Heart left ventricle (tissue), 13 donors: ENCODE measurements at regions not wholly inside any gene's neighbourhood (a gene's known extent, or its start where the extent isn't known, plus 50 kb on each side); places are given as distances from the start of the nearest gene placed in this dataset.

Experiments
- POLR2A ChIP-seq, 2 donors: fragments of 450-650 bp; IDR thresholded peaks; one replicate each; pipeline ENCODE4 v1.6.1; 2017; ENCODE audit warnings: antibody characterized with exemption in 2 of 2, mild to moderate bottlenecking in 2 of 2, moderate library complexity in 2 of 2
- TF ChIP-seq, protein P1 (sequence below), 12 donors: fragments of 200-600 bp; sonication (generic) in 4 of 12; IDR thresholded peaks; one replicate each; pipeline versions ENCODE4 v1.5.0 to v1.8.0; 2018 to 2022; ENCODE audit warnings: antibody characterized with exemption in 12 of 12, mild to moderate bottlenecking in 5 of 12
- donor health status: ischemic (EF 13 %, LVEDD 7.1; RV severe dilation, severe dysfunction).
- donor health status: DM: no; HTN: yes; CAD: no.
- donor health status: DM: no; HTN: no; CAD: no.
- donor health status: ischemic (EF 25% LVEDD 6.9; RV normal size, moderate dysfunction).
- donor health status: ischemic (EF 25% LVEDD 5.7; RV mildly dilated, moderate dysfunction).
- donor health status: ischemic (EF 35%, LVEDD 5.7; RV mildly dilated, moderate dysfunction).
- donor health status: nonischemic (EF 11% LVEDD 7.7; RV severe dilation, severe dysfunction).
- donor health status: DM: yes; HTN: yes; CAD: no.
- donor health status: PGD.
- donor health status: ischemic (EF 29% LVEDD 5.4; RV normal size, mild dysfunction).
- donor health status: nonischemic (EF 23%, LVEDD 6.1; RV moderate dilation, normal function).

DNA sequence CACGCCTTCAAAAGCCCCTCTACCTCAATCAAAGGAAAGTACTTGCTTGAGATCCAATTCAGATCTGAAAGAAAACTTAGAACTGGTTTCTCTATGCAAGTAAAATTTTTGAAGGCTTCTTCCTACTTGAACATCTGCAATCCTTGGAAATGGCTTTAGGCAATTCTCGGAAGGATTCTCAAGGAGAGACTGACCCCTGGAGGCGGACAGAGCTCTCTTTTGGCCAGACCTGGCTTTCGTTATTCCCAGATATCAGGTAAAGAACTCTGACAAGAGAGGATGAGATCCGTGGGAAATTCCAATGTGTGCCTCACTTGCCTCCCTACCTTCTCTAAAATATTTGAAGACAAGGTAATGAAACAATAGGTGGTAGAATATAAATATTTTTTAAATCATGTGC is 670.3 kb upstream of the FAM241A start:
- TF ChIP-seq, protein P1, sequence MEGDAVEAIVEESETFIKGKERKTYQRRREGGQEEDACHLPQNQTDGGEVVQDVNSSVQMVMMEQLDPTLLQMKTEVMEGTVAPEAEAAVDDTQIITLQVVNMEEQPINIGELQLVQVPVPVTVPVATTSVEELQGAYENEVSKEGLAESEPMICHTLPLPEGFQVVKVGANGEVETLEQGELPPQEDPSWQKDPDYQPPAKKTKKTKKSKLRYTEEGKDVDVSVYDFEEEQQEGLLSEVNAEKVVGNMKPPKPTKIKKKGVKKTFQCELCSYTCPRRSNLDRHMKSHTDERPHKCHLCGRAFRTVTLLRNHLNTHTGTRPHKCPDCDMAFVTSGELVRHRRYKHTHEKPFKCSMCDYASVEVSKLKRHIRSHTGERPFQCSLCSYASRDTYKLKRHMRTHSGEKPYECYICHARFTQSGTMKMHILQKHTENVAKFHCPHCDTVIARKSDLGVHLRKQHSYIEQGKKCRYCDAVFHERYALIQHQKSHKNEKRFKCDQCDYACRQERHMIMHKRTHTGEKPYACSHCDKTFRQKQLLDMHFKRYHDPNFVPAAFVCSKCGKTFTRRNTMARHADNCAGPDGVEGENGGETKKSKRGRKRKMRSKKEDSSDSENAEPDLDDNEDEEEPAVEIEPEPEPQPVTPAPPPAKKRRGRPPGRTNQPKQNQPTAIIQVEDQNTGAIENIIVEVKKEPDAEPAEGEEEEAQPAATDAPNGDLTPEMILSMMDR (IDR thresholded peaks at IDR 0.05), result peak; percentile 22 to 60 (median 46)
- TF ChIP-seq POLR2A (IDR thresholded peaks at IDR 0.05), result no peak
